A673 (cell line): ENCODE measurements at regions not wholly inside any gene's neighbourhood (a gene's known extent, or its start where the extent isn't known, plus 50 kb on each side); places are given as distances from the start of the nearest gene placed in this dataset.

Source experiments
- CTCF ChIP-seq: fragments of 300-800, 200-600 bp; sonication (generic); conservative IDR thresholded peaks from 2 replicates; pipeline ENCODE4 v1.5.1; 2017; ENCODE audit warnings: low read depth, mild to moderate bottlenecking, antibody characterized with exemption, low read length, moderate library complexity, mixed read lengths
- EZH2 ChIP-seq: fragments of 200-600 bp; sonication (generic); IDR thresholded peaks from 2 replicates; pipeline ENCODE4 v1.6.1; 2017; ENCODE audit warnings: borderline replicate concordance, low read depth, mild to moderate bottlenecking, mixed read lengths, antibody characterized with exemption, low read length; ENCODE audit not compliant: poor library complexity, severe bottlenecking

DNA sequence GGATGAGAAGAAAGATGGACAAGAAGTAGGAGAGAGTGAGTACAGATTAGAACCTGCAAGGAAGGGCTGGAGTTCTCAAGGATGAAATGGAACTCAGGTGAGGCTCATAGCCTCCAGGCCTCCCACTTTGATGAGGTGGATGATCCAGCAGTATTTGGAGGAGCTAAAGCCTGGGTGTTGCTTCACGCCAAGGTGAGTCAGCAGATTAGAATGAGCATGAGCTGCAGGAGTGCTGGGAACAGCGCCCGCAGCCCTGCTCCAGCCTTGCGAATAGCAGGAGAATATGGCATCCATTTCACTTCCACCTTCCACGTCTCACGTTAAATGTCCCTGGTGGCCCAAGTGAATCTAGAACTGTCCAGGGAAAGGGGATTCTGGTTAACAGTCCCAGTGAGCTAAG is 94.4 kb upstream of the CPHXL start:
- TF ChIP-seq EZH2: no peak
- no peak for TF ChIP-seq CTCF
